Tibial nerve (tissue), 4 donors: ENCODE measurements at regions not wholly inside any gene's neighbourhood (a gene's known extent, or its start where the extent isn't known, plus 50 kb on each side); places are given as distances from the start of the nearest gene placed in this dataset.

Experiments
- DNase-seq, 2 donors: peaks; one replicate each; pipeline ENCODE4 v3.0.0-alpha.2; 2019; ENCODE audit warnings: low spot score in 2 of 2
- H3K27ac ChIP-seq, 4 donors: fragments of 200-600 bp; sonication (generic) in 3 of 4; one replicate each; pipeline ENCODE4 v1.5.1; 2017 to 2019; ENCODE audit warnings: mild to moderate bottlenecking in 1 of 4
- H3K27me3 ChIP-seq, 2 donors: fragments of 200-600 bp; sonication (generic) in 1 of 2; one replicate each; pipeline versions ENCODE4 v1.5.1 to v1.6.0; 2017 to 2019
- H3K36me3 ChIP-seq, 3 donors: fragments of 200-600 bp; sonication (generic); one replicate each; pipeline ENCODE4 v1.5.1; 2018 to 2019
- H3K4me1 ChIP-seq, 4 donors: fragments of 200-600 bp; sonication (generic) in 3 of 4; one replicate each; pipeline ENCODE4 v1.5.1; 2017 to 2019
- H3K4me3 ChIP-seq, 4 donors: fragments of 200-600 bp; sonication (generic) in 3 of 4; one replicate each; pipeline ENCODE4 v1.5.1; 2017 to 2019; ENCODE audit warnings: mild to moderate bottlenecking in 1 of 4, moderate library complexity in 1 of 4
- H3K9me3 ChIP-seq, 4 donors: fragments of 200-600 bp; sonication (generic) in 3 of 4; one replicate each; pipeline ENCODE4 v1.5.1; 2017 to 2019
- CTCF ChIP-seq, 5 experiments: fragments of 200-600 bp in 3 of 5; fragments of 450-650 bp in 2 of 5; sonication (generic) in 3 of 5; IDR thresholded peaks; one replicate each; pipeline ENCODE4 v1.5.1; 2016 to 2019; ENCODE audit warnings: antibody characterized with exemption in 5 of 5, mild to moderate bottlenecking in 3 of 5, moderate library complexity in 2 of 5
- EP300 ChIP-seq, 2 donors: sonication (generic); formaldehyde crosslinking; IDR thresholded peaks; one replicate each; pipeline ENCODE4 v1.6.1; 2017; ENCODE audit warnings: antibody characterized with exemption in 2 of 2, mild to moderate bottlenecking in 1 of 2
- POLR2A ChIP-seq, 2 donors: fragments of 450-650 bp; IDR thresholded peaks; one replicate each; pipeline ENCODE4 v1.6.1; 2017; ENCODE audit warnings: antibody characterized with exemption in 2 of 2, mild to moderate bottlenecking in 2 of 2, moderate library complexity in 2 of 2
- WGBS, 2 donors: methylation state at CpG; one replicate each; pipeline ENCODE4 v1.1.5; 2018; 5-methylcytosine and 5-hydroxymethylcytosine counted together

- H3K36me3 ChIP-seq = no peaks in the 10 kb centered on the region
- no peaks in the 10 kb centered on the region for H3K27me3 ChIP-seq
- no peaks in the 10 kb centered on the region for H3K4me1 ChIP-seq
- no peak overlapping the region for H3K27ac ChIP-seq
- no peak for DNase-seq
- no peak for TF ChIP-seq CTCF (IDR thresholded peaks at IDR 0.05)
- H3K4me3 ChIP-seq = no peak overlapping the region
- WGBS, 2 donors = 79 to 90% methylated on average over 1 of the region's 1 CpG
- no peaks in the 10 kb centered on the region for H3K9me3 ChIP-seq
Observed at GRCh38 chr11:23573429-23573828, 713.2 kb upstream of the CCDC179 start.

GRCh38 chr11:23574149-23574548, 713.9 kb upstream of the CCDC179 start:
- no peaks in the 10 kb centered on the region for H3K36me3 ChIP-seq
- no peak overlapping the region for H3K27ac ChIP-seq
- no peak overlapping the region for H3K4me3 ChIP-seq
- no peaks in the 10 kb centered on the region for H3K9me3 ChIP-seq
- DNase-seq = no peak
- H3K27me3 ChIP-seq = no peaks in the 10 kb centered on the region
- 43 to 76% methylated on average over 3 of the region's 3 CpGs for WGBS, 2 donors
- TF ChIP-seq CTCF (IDR thresholded peaks at IDR 0.05) (no peak), POLR2A (IDR thresholded peaks at IDR 0.05) (no peak), EP300 (IDR thresholded peaks at IDR 0.05) (no peak)
- no peaks in the 10 kb centered on the region for H3K4me1 ChIP-seq

- TF ChIP-seq EP300 (IDR thresholded peaks at IDR 0.05) (no peak), CTCF (IDR thresholded peaks at IDR 0.05) (no peak), POLR2A (IDR thresholded peaks at IDR 0.05) (no peak)
- WGBS, 2 donors = 91% methylated on average over 2 of the region's 2 CpGs
- Histone ChIP-seq H3K27me3 (no peaks in the 10 kb centered on the region), H3K4me3 (no peak overlapping the region), H3K4me1 (no peaks in the 10 kb centered on the region), H3K27ac (no peak overlapping the region), H3K9me3 (no peaks in the 10 kb centered on the region), H3K36me3 (no peaks in the 10 kb centered on the region)
- DNase-seq = no peak
Observed at GRCh38 chr11:23577296-23577695, 717.0 kb upstream of the CCDC179 start.

- Histone ChIP-seq H3K36me3 (no peaks in the 10 kb centered on the region), H3K9me3 (no peaks in the 10 kb centered on the region), H3K27ac (no peak overlapping the region), H3K4me1 (no peaks in the 10 kb centered on the region), H3K27me3 (no peaks in the 10 kb centered on the region), H3K4me3 (no peak overlapping the region)
- WGBS, 2 donors = 66 to 68% methylated on average over 2 of the region's 2 CpGs
- no peak for TF ChIP-seq POLR2A (IDR thresholded peaks at IDR 0.05)
- no peak for TF ChIP-seq EP300 (IDR thresholded peaks at IDR 0.05)
- TF ChIP-seq CTCF (IDR thresholded peaks at IDR 0.05) = no peak
- no peak for DNase-seq
Observed at GRCh38 chr11:23585416-23586104, 725.3 kb upstream of the CCDC179 start.

GRCh38 chr11:23586173-23586572, 725.9 kb upstream of the CCDC179 start:
- H3K4me3 ChIP-seq = no peak overlapping the region
- TF ChIP-seq CTCF (IDR thresholded peaks at IDR 0.05) = no peak
- TF ChIP-seq POLR2A (IDR thresholded peaks at IDR 0.05) = no peak
- no peak for TF ChIP-seq EP300 (IDR thresholded peaks at IDR 0.05)
- no peaks in the 10 kb centered on the region for H3K9me3 ChIP-seq
- no peak overlapping the region for H3K27ac ChIP-seq
- DNase-seq = no peak
- no peaks in the 10 kb centered on the region for H3K27me3 ChIP-seq
- H3K4me1 ChIP-seq = no peaks in the 10 kb centered on the region
- H3K36me3 ChIP-seq = no peaks in the 10 kb centered on the region
- WGBS, 2 donors = 43 to 49% methylated on average over 1 of the region's 1 CpG
